Myocyte (in vitro differentiated cells): ENCODE measurements at regions not wholly inside any gene's neighbourhood (a gene's known extent, or its start where the extent isn't known, plus 50 kb on each side); places are given as distances from the start of the nearest gene placed in this dataset.

Experiments used
- DNase-seq: peaks from one replicate; pipeline ENCODE4 v3.0.0-alpha.2; 2012; ENCODE audit warnings: low read depth

- DNase-seq: no peak
Measured at GRCh38 chr13:99717959-99718674, 216.8 kb downstream of the TM9SF2 start.

- DNase-seq: peak; percentile 18
Measured at GRCh38 chr13:99709134-99709533, 207.9 kb downstream of the TM9SF2 start.

- no peak for DNase-seq
Measured at GRCh38 chr13:99704390-99704789, 203.1 kb downstream of the TM9SF2 start.

GRCh38 chr13:99703908-99704307 lies 202.6 kb downstream of the TM9SF2 start:
- no peak for DNase-seq

DNA sequence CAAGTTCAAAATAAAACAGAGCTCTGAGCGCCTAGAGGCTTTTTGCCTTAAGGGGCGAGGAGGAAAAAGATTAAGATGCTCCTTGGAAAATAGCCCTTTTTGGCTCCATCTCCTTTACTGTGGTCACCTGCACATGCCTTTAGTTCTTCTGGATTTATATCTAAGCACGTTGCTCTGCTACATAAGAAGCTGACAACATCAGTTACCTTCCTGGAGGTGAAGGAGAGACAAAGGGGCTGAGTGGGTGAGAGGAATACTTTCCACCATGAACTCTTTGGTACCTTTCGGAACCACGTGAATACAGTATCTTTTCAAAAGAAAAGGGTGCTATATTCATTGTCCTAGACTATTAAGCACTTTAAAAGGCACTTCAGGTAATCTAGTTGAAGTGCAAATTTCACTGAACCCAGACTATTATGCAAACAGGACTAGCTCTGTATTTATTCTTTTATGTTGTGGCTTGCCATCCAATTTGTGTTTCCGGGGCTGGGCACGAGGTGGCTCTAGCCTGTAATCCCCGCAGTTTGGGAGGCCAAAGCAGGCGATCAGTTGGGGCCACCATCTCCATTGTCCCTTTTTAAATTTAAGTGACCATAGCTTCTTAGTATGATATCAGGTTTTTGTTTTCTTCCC lies 201.5 kb downstream of the TM9SF2 start:
- DNase-seq: no peak

DNA sequence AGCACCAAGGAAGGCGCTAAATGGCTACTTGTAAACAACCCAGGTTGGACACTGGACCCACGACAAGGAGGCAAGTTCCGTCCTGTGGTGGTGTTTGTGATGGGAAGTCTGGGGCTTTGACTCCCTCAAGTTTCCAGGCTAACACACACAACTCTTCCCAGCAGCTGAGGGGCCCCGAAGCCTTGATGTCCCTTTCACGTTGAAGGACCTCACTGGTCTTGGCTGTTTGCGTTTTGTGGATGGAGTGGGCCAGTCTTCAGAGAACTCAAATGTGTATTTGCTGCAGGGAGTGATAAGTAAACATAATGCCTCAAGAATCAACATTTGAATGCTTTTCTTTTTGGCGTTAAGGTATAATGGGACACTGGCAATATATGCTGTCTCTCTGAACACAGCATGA lies 199.2 kb downstream of the TM9SF2 start:
- no peak for DNase-seq

DNA sequence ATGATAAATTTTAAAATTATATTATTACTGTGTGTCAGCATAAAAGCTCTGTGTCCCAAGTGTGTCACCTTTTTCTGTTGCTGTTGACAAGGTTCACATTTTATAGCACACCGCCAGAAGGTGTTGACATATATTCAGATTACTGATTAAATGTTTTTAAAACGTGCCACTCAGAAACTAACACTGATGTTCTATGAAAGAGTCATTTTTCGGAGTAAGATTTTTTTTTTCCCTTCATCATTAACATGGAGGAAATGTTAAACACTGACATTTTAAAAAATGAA lies 197.5 kb downstream of the TM9SF2 start:
- DNase-seq: no peak

DNA sequence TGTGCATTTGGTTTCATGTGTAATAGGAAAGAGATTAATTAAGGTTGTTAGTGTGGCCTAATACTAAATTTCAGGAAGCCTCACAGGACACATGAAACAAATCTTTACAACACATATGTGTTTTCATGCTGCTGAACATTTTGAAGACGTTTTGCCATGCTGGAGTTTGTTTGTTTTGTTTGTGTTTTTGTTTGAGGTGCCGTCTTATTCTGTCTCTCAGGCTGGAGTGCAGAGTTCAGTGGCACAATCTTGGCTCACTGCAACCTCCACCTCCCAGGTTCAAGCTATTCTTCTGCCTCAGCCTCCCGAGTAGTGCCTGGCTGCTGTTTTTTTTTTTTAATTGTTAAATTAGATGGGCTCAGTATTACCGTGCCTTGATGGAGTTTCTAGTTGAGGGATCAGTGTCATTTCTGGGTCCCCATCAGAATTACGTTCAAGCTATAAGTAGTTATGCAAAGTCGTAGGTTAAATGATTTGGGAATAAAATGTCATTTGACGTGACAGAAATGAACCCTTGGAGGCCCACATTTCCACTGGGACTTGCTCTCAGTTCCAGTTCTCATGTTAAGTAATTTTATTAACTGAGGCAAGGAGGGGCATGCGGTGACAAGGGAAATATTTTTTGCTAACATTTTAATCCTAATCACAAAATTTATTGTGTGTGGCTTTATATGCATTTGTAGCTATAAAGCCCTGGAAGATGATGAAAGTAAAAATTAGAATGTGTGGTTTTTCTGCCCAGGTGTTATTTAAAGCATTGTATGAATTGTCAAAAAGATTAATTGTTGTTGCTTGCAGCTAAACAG lies 196.9 kb downstream of the TM9SF2 start:
- DNase-seq: no peak

- DNase-seq: no peak
Measured at GRCh38 chr13:99695857-99696256, 194.6 kb downstream of the TM9SF2 start.

- no peak for DNase-seq
Measured at GRCh38 chr13:99693852-99694611, 192.8 kb downstream of the TM9SF2 start.

DNA sequence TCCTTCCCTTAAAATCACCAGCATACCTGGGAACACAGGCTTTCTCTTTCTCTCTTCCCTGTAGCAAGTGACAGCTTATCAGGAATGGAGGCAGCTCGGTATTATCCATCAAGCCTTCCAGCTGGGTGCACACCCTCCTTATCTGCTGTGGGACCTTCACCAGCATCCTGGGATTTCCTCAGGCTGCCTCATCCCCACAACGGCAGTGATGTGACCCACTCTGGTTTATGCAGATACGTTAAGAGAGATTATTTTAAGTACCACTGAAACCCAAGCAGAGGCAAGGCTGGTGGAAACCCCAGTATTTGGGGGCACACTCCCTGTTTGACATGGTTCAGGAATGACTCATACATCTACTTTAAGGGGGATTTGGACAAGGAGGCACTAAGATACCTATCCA lies 192.1 kb downstream of the TM9SF2 start:
- DNase-seq: no peak

GRCh38 chr13:99692854-99693253 lies 191.6 kb downstream of the TM9SF2 start:
- DNase-seq: no peak

GRCh38 chr13:99691552-99691951 lies 190.3 kb downstream of the TM9SF2 start:
- no peak for DNase-seq

- peak; percentile 50 for DNase-seq
Measured at GRCh38 chr13:99690426-99691174, 189.3 kb downstream of the TM9SF2 start.

- no peak for DNase-seq
Measured at GRCh38 chr13:99689955-99690354, 188.7 kb downstream of the TM9SF2 start.

DNA sequence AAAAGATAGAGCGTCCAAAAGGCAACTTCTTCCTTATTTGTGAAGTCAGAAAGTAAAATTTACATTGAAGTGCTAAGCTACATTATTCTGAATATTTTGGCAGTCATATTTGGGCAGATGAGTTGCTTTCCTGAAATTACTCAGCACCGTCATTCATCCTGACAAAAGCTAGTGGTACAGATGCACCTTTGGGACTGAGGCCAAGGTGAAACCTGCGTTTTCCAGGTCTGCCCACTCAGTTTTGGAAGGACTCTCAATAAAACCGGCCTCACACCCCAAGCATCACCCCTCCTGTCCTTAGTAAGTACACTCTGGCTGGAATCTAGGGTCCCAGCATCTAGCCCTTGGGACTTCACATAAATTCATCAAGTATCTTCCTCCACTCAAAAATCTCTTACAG lies 187.5 kb downstream of the TM9SF2 start:
- no peak for DNase-seq

DNA sequence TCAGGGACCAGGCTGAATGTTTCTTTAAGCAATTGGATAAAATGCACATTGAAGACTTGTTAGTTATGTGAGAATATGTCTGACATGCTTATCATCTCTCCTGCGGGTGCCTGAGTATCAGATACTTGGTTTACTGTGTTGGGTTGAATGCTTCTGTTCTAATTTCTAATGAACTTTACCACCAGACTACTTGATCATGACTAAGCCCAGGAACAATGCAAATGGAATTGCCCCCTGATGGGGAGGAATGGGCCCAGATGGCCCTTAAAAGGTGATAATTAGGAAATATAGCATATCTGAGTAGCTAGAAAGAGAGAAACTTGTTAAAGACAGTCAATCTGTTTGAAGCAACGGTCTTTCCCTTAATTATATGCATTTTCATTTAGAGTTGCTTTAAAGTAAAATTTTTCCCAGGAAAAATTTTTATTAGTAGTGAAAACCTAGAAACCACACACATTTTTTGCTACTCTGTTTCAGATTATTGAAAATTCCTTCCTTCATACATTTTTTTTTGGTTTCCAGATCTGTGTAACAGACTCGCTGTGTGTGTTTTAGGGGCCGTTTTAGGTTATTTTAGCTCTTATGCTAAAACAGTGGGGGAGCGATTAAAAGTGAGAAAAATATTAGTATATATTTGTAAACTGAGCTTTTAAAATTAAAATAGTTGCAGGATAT lies 186.6 kb downstream of the TM9SF2 start:
- no peak for DNase-seq

GRCh38 chr13:99686944-99687411 lies 185.7 kb downstream of the TM9SF2 start:
- DNase-seq: no peak

- DNase-seq: no peak
Measured at GRCh38 chr13:99686157-99686572, 184.9 kb downstream of the TM9SF2 start.

- DNase-seq: no peak
Measured at GRCh38 chr13:99681695-99682094, 180.4 kb downstream of the TM9SF2 start.
